Mononuclear cell (primary cell): ENCODE measurements at regions not wholly inside any gene's neighbourhood (a gene's known extent, or its start where the extent isn't known, plus 50 kb on each side); places are given as distances from the start of the nearest gene placed in this dataset.

ENCODE experiments used
- H3K27me3 ChIP-seq: 2 replicates; pipeline ENCODE4 v1.6.0; 2011; ENCODE audit warnings: low read length, control low read depth; ENCODE audit not compliant: insufficient read depth
- H3K4me1 ChIP-seq: 2 replicates; pipeline ENCODE4 v1.5.1; 2011; ENCODE audit warnings: mild to moderate bottlenecking, low read length, control low read depth; ENCODE audit not compliant: insufficient read depth
- H3K4me3 ChIP-seq: 2 replicates; pipeline ENCODE4 v1.5.1; 2011; ENCODE audit warnings: mild to moderate bottlenecking, low read length, moderate library complexity
- H3K9me3 ChIP-seq: 2 replicates; pipeline ENCODE4 v1.5.1; 2011; ENCODE audit warnings: low read depth, mild to moderate bottlenecking, control low read depth, low read length

DNA sequence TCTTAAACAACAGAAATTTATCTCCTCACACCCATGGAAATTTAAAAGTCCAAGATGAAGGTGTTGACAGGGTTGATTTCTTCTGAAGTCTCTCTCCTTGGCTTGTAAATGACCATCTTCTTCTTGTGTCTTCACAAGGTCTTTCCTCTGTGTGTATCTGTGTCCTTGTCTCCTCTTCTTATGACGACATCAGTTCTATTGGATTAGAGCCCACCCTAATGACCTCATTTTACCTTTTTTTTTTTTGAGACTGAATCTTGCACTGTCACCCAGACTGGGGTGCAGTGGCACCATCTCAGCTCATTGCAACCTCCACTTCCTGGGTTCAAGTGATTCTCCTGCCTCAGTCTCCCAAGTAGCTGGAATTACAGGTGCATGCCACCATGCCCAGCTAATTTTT lies 429.0 kb upstream of the CDH5 start:
- Histone ChIP-seq H3K4me3 (no peak overlapping the region), H3K27me3 (no peaks in the 10 kb centered on the region), H3K9me3 (no peaks in the 10 kb centered on the region), H3K4me1 (no peaks in the 10 kb centered on the region)

DNA sequence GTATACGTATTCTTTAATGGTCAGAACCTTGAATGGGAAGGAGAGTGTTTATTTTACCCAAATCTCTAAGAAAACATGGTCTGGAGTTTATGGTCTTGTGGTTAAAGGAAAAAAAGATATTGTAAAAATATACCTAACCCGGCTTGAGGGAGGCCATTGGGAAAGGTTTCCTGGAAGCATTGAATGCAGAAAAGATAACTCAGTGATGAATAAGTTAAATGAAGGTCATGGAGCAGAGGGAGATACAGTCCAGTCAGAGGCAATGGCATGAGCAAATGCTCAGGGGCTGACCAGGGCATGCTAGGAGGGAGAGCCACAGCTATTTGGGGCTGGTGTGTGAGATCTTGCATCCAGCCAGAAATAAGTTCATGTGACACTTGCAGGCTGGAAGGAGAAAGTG lies 430.4 kb upstream of the CDH5 start:
- no peaks in the 10 kb centered on the region for H3K9me3 ChIP-seq

DNA sequence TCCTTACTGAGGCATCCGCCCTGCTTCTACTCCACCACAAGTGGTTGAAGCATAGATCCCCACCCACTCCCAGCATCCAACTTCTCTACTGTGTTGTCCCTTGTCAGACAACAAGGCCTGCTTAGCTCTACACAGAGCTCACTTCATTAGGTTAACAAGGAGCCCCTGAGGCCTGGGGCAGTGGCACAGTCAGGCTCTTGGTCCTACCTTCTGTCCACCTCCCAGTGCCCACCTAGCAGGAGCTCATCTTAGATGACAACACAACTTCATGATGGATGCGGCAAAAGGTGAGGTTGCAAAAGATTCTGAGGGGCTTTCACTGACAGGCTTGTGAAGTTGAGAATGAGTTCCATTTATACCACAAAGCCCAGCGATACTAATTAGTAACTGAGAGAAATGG lies 432.0 kb upstream of the CDH5 start:
- H3K27me3 ChIP-seq = no peaks in the 10 kb centered on the region
- H3K4me1 ChIP-seq = no peaks in the 10 kb centered on the region
- H3K4me3 ChIP-seq = no peak overlapping the region
- H3K9me3 ChIP-seq = no peaks in the 10 kb centered on the region

More for the DNA sequence above, 430.4 kb upstream of the CDH5 start:
- H3K4me1 ChIP-seq = no peaks in the 10 kb centered on the region
- no peaks in the 10 kb centered on the region for H3K27me3 ChIP-seq
- no peak overlapping the region for H3K4me3 ChIP-seq

DNA sequence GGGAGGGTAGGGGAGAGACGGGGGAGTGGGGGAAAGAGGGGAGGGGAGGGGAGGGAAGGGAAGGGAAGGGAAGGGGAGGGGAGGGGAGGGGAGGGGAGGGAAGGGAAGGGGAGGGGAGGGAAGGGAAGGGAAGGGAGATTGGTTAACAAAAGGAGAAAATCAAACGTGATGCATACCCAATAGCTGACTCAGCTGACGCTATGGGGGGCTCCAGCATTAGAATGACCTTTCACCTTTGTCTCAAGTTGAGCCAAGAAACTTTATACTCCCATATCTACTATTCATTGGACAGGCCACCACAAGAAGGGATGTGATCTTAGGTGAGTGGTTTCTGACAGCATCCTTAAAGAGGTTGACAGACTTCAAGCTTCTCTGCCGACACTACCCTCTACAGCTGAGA lies 432.8 kb upstream of the CDH5 start:
- Histone ChIP-seq H3K9me3 (no peaks in the 10 kb centered on the region), H3K4me1 (no peaks in the 10 kb centered on the region), H3K27me3 (no peaks in the 10 kb centered on the region), H3K4me3 (no peak overlapping the region)

DNA sequence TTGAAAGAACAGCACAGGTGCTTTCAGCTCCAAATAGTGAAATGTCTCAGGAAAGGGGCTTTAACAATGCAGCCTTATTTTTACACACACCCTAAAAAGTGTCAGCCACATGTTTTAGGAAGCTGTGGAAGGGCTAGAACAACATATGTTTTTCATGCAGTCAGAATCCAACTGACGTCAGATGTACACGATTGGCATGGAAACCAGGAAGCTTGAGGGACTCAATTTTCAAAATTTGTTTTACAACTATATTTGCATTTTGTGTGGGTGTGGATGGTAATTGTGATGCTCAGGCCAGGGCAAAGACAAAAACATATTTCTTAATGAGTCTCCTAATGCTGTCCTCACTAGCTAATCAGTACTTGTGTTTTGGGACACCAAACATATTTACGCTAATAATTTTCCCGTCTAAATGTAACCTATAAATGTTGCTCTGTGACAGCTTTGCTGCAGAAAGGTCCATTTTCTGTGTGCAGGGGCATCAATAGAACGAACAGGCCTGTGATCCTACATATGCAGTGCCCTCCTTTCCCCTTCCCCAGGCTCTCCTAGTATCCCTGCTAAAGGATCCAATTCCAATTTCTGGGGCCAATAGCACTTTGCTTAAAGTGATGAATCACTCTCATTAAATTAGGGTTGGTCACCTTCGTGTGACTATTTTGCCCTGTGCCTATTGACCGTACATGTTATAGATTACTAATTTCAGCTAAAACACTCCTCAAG lies 434.0 kb upstream of the CDH5 start:
- Histone ChIP-seq H3K4me1 (no peaks in the 10 kb centered on the region), H3K4me3 (no peak overlapping the region), H3K9me3 (no peaks in the 10 kb centered on the region), H3K27me3 (no peaks in the 10 kb centered on the region)

DNA sequence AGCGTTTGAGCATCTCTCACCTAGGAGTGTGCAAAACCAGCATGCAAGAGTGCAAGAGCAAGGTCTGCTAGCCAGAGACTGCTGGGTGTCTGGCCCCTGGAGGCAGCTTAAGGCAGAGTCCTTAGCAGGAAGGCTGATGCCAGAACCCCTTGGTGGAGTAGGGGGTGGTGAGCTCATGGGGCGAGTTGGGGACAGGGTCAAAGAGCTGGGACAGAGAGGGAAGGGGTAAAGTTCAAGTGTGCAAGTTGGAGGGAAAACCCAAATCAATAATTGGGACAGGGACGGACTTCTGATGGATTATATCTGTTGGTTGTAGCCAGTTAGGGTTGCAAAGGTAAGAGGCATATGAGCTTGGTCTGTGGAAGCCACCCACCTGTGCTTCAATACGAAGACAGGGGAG lies 443.6 kb upstream of the CDH5 start:
- Histone ChIP-seq H3K27me3 (no peaks in the 10 kb centered on the region), H3K4me3 (no peak overlapping the region), H3K9me3 (no peaks in the 10 kb centered on the region), H3K4me1 (no peaks in the 10 kb centered on the region)

DNA sequence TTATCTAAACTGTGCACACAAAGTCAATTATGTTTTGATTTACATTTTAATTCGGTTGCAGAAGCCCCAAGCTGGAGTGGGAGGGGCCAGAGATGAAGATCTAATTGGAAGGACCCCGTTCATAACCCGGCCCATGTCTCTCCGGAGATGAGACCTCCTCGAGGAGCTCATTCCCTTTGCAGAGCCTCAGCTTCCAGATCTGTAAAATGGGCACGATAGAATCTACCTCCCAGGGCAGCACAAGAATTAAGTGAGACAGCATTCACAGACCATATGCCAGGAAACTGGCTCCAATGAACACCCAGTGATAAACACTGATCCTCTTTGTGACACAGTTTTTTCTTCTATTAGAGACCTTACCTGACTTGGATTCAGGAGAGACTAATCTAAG lies 446.5 kb upstream of the CDH5 start:
- Histone ChIP-seq H3K4me1 (no peaks in the 10 kb centered on the region), H3K9me3 (no peaks in the 10 kb centered on the region), H3K4me3 (no peak overlapping the region), H3K27me3 (no peaks in the 10 kb centered on the region)

DNA sequence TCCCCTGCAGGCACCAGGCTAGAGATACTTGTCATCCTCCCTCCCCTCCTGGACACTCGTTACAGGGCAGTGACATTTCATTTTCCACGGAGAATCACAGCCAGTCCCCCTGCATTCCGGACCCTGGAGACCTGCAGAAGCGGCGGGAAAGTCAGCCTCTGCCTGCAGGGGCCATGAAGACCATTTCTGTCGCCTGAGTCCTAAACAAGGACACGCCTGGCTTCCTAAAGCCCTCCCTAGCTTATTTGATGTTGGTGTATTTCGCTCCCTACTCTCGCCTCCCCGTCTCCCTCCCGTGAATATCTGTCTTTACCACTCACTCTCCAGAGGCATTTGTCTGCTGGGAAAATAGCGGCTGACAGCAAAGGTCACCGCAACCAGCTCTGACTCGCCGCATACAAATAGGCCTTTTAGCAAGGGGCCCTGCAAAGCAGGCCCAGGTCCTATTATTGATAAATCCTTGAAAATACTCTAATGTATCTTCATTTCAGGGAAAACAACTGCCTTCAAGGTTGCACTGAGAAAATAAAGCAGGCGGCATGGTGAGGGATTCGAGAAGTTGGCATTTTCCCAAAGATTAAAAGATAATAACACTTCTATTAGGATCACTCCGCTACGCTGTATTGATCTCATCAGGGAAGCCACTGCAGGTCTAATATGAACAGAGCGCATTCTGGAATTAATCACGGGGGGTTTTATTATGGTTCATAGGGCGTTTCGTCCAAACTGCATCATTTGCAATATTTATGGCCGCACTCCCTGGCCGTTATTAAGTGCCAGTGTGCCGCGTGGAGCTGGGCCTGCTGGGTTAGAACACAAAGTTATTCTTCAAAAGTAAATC lies 447.1 kb upstream of the CDH5 start:
- Histone ChIP-seq H3K4me1 (no peaks in the 10 kb centered on the region), H3K4me3 (no peak overlapping the region), H3K27me3 (no peaks in the 10 kb centered on the region), H3K9me3 (no peaks in the 10 kb centered on the region)

DNA sequence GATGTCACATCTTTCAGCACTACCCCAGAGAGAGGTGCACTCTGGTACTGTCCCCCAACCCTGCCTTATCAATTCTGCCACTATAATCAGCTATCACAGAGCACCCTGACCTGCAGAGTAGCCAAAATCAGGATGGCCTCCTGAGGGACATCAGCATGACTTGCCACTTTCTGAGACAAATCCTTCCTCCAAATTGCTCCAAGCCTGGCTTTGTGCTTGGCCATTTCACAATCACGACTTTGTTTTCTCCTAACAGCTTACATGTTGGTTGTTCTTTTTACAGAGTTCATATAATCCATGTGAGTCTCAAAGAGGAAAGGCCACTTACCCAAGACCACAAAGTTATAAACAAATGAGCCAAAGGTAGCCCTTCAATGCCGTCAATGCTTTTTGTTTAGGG lies 449.0 kb upstream of the CDH5 start:
- no peaks in the 10 kb centered on the region for H3K4me1 ChIP-seq
- H3K9me3 ChIP-seq = no peaks in the 10 kb centered on the region
- H3K27me3 ChIP-seq = no peaks in the 10 kb centered on the region
- no peak overlapping the region for H3K4me3 ChIP-seq

DNA sequence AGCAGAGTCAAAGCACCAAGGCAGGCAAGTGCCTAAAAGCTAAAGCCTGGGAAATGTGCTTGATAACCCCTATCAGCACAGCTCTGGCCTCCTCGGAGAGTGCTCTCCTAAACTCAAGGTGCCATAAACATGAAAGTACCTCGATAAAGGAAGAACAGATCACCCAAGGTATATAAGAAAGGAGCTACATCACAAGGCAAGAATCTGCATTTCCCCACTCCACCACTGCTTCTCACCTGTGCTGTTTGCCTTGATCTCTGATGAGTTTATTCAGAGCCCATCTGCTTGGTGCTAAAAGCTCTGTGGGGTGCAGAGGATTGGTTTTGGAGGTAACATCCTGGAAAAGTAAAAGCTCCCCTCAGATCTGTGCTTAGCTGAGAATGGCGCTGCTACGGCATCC lies 449.5 kb upstream of the CDH5 start:
- no peaks in the 10 kb centered on the region for H3K27me3 ChIP-seq
- no peak overlapping the region for H3K4me3 ChIP-seq
- H3K9me3 ChIP-seq = no peaks in the 10 kb centered on the region
- no peaks in the 10 kb centered on the region for H3K4me1 ChIP-seq

DNA sequence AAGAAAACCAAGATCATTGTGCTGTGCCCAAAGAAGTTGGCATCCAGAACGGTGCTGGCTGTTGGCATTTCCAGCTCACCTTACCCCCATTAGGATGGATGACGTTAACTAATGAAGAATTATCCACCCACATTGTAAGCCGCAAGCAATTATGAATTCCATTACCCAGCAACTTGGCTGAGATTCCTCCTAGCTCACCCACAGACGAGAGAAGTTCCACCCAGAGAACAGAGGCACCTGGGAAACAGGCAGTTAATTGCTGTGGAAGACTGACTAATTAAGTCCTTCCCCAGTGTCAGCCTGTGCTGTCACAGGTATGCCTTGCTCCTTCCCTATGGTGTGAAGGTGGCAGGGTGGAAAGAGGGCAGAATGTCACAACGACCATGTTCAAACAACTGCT lies 456.2 kb upstream of the CDH5 start:
- H3K9me3 ChIP-seq = no peaks in the 10 kb centered on the region
- H3K4me3 ChIP-seq = no peak overlapping the region
- no peaks in the 10 kb centered on the region for H3K27me3 ChIP-seq
- H3K4me1 ChIP-seq = no peaks in the 10 kb centered on the region

DNA sequence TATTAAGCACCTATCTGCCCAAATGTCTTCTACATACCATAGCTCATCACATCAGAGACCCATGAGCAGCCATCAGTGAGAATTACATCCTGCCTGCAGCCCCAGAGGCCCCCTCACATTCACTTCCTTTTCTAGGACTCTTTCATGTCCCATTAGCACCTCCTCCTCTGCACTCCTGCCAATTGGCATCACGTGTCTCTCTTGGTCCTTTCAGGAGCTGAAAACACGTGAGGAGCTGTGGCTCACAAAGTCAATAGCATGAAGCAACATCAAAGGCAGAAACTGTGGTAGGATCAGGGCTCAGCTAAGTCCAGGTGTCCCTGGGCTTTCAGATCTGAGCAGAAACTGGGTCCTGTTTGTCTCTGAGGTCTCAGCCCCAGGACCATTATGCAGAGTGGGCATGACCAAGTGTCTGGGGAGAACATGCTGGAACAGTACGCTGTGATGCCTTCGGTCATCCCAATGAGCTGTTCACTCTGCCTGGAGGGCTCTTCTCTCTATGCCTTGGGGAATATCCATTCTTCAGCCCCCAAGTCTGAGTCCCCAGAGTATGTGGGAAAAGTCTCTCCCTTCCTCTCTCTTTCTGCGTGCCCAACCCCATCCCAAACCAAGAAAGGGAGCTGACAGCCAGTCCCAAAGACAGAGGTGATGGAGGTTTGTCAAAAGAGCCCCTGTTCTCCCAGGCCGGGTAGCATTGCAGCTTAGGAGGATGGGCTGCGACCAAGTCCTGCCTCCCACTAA lies 457.0 kb upstream of the CDH5 start:
- Histone ChIP-seq H3K27me3 (no peaks in the 10 kb centered on the region), H3K4me3 (no peak overlapping the region), H3K4me1 (no peaks in the 10 kb centered on the region), H3K9me3 (no peaks in the 10 kb centered on the region)

DNA sequence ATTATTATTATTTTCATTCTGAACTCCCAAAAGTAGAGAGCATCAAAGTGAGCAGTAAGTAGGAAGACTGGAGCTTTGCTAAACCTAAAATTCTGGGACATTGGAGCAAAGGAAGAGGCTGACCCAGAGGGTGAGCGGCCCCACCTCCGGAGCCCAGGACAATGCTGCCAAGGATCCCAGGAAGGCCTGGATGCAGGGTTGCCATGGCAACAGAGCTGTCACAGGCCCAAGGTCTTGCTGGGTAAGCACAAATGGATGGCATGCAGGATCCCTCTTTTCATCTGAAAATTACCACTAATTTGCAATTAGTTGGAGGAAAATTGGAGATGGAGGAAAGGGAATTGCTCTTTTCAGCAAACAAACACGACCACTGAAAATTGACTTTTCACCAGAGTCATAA lies 457.9 kb upstream of the CDH5 start:
- H3K4me3 ChIP-seq = no peak overlapping the region
- no peaks in the 10 kb centered on the region for H3K4me1 ChIP-seq
- no peaks in the 10 kb centered on the region for H3K27me3 ChIP-seq
- H3K9me3 ChIP-seq = no peaks in the 10 kb centered on the region

DNA sequence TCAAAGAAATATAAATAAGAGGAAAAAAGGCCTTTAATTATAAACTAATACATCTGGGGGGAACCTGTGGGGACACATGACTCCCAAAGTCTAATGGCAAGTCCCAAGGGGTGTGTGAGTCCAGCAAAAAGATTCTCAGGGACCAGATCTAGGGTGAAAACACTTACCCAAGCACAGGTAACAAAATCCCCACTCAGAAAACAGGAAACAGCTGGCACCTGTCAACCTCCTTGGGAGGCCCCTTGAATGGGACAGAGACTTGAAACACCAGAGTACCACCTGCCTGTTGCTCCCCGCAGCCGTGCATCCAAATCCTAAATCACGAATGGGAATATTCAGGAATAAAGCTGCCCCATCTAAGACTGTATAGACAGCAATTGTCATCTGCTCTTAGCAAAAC lies 461.2 kb upstream of the CDH5 start:
- Histone ChIP-seq H3K9me3 (no peaks in the 10 kb centered on the region), H3K4me1 (no peaks in the 10 kb centered on the region), H3K27me3 (no peaks in the 10 kb centered on the region), H3K4me3 (no peak overlapping the region)

DNA sequence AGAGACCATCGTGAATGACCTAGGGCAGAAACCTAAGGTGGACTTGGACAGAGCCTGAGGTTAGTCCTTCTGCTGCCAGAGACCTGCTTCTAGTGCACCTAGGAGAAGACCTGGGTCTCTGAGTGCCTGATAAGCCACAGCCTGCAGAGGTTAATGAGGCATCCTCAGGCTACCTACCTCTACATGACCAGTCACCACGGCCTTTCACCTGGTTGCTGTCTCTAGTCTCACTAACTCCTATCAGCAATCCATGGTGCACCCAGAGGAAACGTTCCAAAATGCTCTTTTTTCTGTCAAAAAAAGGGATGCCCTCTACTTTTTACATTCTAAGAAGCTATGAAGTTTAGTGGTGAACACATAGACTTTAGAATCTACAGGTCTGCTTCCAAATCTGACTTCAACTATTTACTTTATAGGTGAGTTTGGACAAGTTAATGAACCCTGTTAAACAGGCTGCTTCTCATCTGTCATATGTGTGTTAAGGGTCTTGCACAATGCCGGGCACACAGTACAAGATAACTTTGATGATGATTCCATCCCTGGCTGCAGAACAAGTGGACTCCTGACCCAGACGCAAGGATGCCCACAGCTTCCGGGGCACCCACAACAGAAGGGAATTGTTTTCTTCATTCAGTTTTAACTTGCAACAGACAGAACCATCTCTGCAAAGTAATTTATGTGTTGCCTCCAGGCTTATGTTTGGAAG lies 469.9 kb upstream of the CDH5 start:
- H3K4me3 ChIP-seq = no peak overlapping the region
- no peaks in the 10 kb centered on the region for H3K4me1 ChIP-seq
- H3K27me3 ChIP-seq = no peaks in the 10 kb centered on the region
- H3K9me3 ChIP-seq = no peaks in the 10 kb centered on the region
